ENCODE measurements at regions not wholly inside any gene's neighbourhood (a gene's known extent, or its start where the extent isn't known, plus 50 kb on each side); places are given as distances from the start of the nearest gene placed in this dataset.

DNA sequence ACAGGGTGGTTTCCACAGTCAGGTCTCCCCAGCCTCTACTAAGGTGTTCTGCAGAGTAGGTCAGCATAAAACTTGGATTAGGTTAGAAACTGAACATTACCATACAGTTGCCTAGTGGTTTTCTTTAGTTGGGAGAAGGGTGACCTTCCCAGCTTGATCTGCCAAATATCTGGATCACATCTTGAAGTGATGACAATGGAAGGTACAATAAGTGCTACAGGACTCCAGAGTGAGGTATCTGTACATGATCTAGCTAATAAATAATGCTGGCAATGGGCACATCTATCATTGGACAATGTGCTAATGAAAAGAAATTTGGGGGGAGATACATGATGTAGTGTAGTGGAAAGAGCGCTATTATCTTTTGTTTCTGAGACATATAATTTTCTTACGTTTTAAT lies 54.6 kb upstream of the ACVR1 start:
- TF ChIP-seq, protein P1, sequence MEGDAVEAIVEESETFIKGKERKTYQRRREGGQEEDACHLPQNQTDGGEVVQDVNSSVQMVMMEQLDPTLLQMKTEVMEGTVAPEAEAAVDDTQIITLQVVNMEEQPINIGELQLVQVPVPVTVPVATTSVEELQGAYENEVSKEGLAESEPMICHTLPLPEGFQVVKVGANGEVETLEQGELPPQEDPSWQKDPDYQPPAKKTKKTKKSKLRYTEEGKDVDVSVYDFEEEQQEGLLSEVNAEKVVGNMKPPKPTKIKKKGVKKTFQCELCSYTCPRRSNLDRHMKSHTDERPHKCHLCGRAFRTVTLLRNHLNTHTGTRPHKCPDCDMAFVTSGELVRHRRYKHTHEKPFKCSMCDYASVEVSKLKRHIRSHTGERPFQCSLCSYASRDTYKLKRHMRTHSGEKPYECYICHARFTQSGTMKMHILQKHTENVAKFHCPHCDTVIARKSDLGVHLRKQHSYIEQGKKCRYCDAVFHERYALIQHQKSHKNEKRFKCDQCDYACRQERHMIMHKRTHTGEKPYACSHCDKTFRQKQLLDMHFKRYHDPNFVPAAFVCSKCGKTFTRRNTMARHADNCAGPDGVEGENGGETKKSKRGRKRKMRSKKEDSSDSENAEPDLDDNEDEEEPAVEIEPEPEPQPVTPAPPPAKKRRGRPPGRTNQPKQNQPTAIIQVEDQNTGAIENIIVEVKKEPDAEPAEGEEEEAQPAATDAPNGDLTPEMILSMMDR (IDR thresholded peaks at IDR 0.05; ENCODE audit: low read depth, low read length): no peak
- TF ChIP-seq POLR2A (IDR thresholded peaks at IDR 0.05; ENCODE audit: extremely low read depth, insufficient read length): no peak
- TF ChIP-seq, protein P2, sequence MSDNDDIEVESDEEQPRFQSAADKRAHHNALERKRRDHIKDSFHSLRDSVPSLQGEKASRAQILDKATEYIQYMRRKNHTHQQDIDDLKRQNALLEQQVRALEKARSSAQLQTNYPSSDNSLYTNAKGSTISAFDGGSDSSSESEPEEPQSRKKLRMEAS (IDR thresholded peaks at IDR 0.05; ENCODE audit: low read depth, low read length): no peak

Data from NB4 (cell line).